HG03095 (cell line): ENCODE measurements at regions not wholly inside any gene's neighbourhood (a gene's known extent, or its start where the extent isn't known, plus 50 kb on each side); places are given as distances from the start of the nearest gene placed in this dataset.
"Not testable (repeated sequence)": the region's sequence is repeated elsewhere in the genome, so short reads cannot be mapped to it uniquely, and the experiment has no call there.

Source experiments
- ATAC-seq: cut with Tn5 transposase; IDR thresholded peaks from one replicate; pipeline ENCODE4 v1.9.1; 2021; ENCODE audit warnings: moderate library complexity; ENCODE audit not compliant: unreplicated experiment

GRCh38 chr3:86335566-86335965 lies 655.4 kb downstream of the VGLL3 start:
- ATAC-seq: not testable (repeated sequence)

- ATAC-seq: no peak
Observed at GRCh38 chr3:86333636-86334035, 657.3 kb downstream of the VGLL3 start.

- ATAC-seq: no peak
Observed at GRCh38 chr3:86303935-86304334, 687.0 kb downstream of the VGLL3 start.

GRCh38 chr3:86282106-86282787 lies 708.7 kb downstream of the VGLL3 start:
- ATAC-seq: no peak

GRCh38 chr3:86269364-86270155 lies 721.4 kb downstream of the VGLL3 start:
- ATAC-seq: no peak

- ATAC-seq: no peak
Observed at GRCh38 chr3:86257955-86258641, 732.9 kb downstream of the VGLL3 start.

GRCh38 chr3:86254480-86254879 lies 736.5 kb downstream of the VGLL3 start:
- ATAC-seq: no peak

GRCh38 chr3:86251781-86252180 lies 739.2 kb downstream of the VGLL3 start:
- ATAC-seq: no peak

GRCh38 chr3:86249833-86250232 lies 741.1 kb downstream of the VGLL3 start:
- ATAC-seq: no peak

- ATAC-seq: no peak
Observed at GRCh38 chr3:86245360-86245759, 745.6 kb downstream of the VGLL3 start.

- ATAC-seq: no peak
Observed at GRCh38 chr3:86244905-86245304, 746.0 kb downstream of the VGLL3 start.

GRCh38 chr3:86239946-86240345 lies 751.0 kb downstream of the VGLL3 start:
- no peak for ATAC-seq

GRCh38 chr3:86234506-86235254 lies 756.3 kb downstream of the VGLL3 start:
- ATAC-seq: no peak

- no peak for ATAC-seq
Observed at GRCh38 chr3:86230762-86231161, 760.2 kb downstream of the VGLL3 start.

- no peak for ATAC-seq
Observed at GRCh38 chr3:86229775-86230094, 761.2 kb downstream of the VGLL3 start.

- ATAC-seq: no peak
Observed at GRCh38 chr3:86229086-86229774, 761.7 kb downstream of the VGLL3 start.

- no peak for ATAC-seq
Observed at GRCh38 chr3:86228101-86228500, 762.8 kb downstream of the VGLL3 start.

GRCh38 chr3:86225461-86225860 lies 765.5 kb downstream of the VGLL3 start:
- ATAC-seq: no peak

GRCh38 chr3:86221601-86222000 lies 769.3 kb downstream of the VGLL3 start:
- ATAC-seq: no peak

- ATAC-seq: no peak
Observed at GRCh38 chr3:86208772-86209171, 782.2 kb downstream of the VGLL3 start.

GRCh38 chr3:86182606-86183005 lies 808.3 kb downstream of the VGLL3 start:
- ATAC-seq: no peak
